GM18502 (cell line): ENCODE measurements at regions not wholly inside any gene's neighbourhood (a gene's known extent, or its start where the extent isn't known, plus 50 kb on each side); places are given as distances from the start of the nearest gene placed in this dataset.

ENCODE experiments used
- ATAC-seq: cut with Tn5 transposase; IDR thresholded peaks from one replicate; pipeline ENCODE4 v1.9.1; 2021; ENCODE audit warnings: mild to moderate bottlenecking; ENCODE audit not compliant: unreplicated experiment, poor library complexity

DNA sequence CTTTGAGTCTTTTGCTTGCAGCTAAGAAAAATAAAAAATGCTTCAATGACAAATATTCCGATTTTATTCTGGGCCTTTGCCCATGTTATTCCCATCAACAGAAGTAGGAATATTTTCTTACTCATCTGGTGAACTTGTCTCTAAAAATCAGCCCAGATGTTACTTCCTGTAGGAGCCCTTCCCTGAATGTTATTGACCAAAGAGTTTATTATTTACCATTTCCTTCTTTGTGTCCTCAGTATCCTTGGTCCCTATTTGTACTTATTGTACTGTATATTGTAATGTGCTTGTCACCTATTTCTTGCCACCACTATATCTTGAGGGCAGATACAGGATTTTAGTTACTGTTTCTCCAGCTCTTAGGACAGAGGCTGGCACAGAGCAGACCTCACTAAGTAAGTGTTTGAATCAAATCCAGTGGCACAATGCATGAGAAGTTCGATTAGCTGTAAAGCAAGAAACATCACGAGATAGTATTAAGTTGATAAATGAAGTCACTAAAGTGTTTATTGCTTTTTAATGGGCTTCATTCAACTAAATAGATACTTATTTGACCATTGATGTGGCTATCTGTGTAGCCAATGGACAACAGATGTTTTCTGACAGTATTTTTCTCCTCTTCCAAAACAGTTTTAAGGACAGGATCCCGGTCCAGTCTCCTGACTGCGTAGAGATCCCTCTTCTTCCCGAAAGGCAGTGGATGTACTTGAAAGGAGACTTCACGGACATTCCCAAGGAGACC is 109.1 kb downstream of the DDX1 start:
- no peak for ATAC-seq

DNA sequence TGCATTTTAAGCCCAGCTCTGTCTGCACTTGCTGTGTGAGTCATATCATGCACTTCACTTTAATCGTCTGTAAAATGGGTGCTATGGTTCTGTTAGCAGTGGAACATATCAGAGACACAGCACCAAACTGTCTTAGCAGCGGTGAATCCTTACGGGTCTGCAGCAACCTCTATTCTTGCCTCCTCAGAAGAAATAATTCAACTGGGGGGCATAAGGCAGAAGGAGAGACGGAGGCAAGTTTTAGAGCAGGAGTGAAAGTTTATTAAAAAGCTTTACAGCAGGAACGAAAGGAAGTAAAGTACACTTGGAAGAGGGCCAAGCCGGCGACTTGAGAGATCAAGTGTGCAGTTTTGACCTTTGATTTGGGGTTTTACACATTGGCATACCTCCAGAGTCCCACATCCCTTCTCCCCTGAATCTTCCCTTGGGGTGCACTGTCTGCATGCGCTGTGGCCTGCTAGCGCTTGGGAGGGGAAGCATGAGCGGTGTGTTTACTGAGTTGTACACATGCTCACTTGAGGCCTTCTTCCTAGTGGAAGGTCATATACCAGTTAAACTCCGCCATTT is 109.8 kb downstream of the DDX1 start:
- ATAC-seq = no peak

DNA sequence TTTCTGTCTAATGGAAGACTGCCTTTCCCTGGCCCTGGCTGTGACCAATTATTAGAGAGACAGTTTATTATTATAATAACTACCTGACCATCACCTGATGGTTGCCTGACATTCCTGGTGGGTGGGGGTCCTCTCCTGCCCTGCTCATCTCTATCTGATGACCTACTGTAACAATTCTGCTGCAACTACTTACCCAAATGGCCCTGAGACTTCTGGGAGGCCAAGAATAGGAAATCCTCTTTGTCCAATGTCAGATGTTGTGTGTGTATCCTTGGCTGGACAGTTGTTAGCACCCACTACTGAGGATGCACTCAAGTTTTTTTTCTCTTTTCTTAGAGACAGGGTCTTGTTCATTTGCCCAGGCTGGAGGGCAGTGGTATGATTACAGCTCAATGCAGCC is 110.3 kb downstream of the DDX1 start:
- ATAC-seq = no peak

DNA sequence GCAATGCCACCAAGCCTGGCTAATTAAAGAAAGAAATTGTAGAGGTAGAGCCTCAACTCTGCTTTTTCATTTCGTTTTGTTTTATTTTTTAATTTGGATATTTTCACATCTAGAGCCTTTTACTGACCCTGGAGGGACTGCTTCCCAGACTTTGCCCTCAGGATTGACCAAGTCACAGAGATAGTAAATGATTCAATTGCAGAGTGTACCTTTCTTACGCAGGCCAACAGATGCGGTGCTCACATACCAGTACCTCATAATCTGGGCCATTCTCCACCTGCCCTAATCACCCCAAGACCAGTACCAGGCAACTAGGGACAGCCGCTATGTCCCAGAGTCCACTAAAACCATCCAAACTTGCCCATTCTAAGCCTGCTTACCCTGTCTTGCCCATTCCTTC is 110.8 kb downstream of the DDX1 start:
- ATAC-seq = no peak

DNA sequence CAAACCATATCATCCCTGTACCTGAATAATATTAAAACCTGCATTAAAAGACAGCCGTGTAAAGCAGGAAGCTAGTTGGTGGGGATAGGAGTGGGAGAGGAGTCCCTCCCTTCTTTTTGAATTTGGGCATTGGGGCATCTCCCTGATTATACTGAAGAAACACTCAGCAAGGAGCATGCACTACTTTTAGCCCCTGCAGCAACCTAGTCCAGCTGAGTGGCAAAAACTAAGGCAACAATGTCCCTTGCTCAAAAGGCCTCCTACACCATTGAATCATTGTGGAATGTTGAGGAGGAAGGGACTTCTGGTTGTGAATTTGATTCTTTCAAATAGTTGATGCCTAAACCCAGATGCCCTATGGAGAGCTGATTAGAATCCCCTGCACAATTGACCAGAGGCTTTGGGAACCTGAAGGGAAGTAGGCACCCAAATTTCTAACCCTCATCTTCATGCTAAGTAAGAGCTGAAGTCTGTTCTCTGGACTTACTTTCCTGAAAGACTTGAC is 111.7 kb downstream of the DDX1 start:
- no peak for ATAC-seq

DNA sequence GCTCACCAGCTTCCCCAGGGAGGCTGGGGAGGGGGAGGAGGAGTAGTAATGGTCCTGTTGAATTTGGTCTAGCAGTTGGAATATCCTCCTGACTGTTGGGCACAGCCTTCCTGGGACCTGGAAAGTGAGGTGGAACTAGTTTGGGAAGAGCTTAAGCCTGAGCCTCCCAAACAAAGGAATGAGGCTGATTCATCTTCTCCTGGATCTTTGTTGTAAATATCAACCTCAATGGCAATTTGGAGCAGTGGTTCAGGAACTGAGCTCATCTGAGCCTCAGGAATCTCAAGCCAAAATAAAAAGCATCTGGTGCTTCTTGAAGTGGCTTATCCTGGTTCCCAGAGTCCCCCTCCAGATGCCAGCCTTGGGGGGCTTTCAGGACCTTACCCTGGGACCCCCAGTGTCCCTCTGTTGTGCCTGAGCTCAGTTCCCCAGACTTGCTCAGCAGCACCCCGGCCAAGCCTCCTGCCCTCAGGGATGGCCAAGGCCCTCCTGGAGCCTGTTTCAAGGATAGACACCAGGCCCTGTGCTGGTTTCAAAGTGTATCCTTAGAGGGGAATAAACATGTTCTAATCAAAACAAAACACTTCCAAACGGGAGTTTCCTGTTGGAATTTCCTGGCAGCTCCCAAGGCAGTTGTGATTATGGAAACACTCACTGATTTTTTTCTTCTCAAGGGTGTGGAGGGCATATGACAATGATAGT is 112.6 kb downstream of the DDX1 start:
- no peak for ATAC-seq

DNA sequence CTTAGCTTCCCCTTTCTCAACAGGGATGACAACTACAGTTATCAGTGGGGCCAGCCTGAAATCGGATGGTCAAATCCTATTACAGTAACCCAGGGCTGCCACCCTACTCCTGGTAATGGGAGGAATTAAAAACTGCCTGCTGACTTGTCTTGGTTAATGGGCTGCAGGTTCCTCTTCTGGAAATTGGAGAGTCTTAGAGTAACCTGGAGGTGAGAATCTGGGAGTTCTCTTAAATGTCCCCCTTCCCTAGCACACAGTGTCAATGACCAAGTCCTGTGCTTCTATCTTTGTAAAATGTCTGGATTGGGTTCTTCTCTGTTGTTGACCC is 113.1 kb downstream of the DDX1 start:
- ATAC-seq = no peak

DNA sequence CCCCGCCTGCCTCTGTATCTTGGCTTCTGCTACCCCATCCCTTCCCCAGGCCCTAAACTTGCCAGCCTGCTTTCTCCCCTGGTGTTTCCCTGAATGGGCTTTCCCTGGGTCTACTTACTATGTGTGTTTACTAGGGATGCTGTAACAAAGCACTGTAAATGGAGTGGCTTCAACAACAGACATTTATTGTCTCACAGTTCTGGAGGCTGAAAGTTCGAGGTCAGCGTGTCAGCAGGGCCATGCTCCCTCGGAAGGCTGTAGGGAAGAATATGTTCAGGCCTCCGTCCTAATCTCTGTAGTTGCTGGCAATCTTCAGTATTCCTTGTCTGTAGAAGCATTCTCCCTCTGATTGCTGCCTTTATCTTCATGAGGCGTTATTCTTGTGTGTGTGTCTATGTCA is 113.6 kb downstream of the DDX1 start:
- no peak for ATAC-seq

DNA sequence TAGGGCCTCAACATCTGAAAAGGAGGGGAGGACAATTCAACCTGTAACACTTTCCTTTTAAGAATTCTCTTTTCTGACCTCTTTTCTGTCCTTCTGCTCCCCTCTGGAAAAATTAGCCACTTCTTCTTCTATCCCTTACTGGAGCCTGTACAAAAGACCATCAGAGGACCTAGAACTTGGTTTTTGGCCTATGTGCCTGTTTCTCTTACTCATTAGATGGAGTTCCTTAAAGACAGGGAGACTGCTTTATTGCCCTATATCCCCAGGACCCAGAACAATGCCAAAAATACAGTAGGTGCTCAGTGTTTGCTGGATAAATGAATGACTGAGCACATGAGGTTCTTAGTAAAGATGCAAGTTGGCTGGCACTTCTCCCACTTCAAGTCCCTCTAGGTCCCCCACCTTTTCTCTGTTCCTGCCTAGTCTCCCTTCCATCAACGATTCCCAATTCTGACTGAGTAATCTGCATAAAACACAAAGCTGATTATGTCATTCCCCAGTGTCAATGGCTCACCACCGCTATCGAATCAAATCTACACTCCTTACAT is 114.2 kb downstream of the DDX1 start:
- no peak for ATAC-seq

DNA sequence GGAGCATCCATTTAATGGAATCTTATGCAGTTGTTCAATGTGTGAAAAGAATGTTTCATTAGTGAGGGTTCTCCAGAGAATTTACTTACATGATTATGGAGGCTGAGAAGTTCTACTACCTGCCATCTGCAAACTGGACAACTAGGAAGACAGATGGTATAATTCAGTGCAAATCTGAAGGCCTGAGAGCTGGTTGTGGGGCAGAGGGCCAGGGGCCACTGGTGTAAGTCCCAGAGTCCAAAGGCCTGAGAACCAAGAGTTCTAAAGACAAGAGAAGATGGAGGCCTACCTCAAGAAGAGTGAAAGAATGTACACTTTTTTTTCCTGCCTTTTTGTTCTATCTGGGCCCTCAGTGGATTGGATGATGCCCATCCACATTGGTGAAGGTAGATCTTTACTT is 114.8 kb downstream of the DDX1 start:
- ATAC-seq = no peak

DNA sequence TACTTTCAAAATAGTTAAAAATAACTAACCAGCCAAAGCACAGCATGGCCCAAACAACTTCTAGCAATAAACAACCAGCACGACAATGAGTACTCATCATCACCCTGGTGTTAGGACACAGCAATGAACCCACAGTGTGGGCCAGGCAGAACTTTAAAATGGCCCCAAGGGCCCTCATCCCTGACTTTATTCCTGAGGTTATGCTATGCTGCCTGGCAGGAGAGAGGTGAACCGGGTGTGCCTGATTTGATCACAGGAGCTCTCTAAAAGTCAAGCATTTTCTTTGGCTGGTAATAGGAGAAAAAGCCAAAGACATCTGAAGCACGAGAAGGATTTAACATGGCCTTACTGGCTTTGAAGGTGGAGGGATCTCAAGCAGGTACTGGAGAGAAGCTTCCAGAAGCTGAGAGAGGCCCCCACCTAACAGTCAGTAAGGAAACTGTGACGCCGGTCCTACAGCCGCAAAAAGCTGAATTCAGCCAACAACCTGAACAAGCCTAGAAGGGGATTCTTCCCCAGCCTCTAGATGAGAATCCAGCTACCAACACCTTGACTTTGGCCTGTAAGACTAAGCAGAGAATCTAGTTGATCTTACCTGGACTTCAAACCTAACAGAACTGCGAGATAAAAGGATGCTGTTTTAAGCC is 115.4 kb downstream of the DDX1 start:
- no peak for ATAC-seq

DNA sequence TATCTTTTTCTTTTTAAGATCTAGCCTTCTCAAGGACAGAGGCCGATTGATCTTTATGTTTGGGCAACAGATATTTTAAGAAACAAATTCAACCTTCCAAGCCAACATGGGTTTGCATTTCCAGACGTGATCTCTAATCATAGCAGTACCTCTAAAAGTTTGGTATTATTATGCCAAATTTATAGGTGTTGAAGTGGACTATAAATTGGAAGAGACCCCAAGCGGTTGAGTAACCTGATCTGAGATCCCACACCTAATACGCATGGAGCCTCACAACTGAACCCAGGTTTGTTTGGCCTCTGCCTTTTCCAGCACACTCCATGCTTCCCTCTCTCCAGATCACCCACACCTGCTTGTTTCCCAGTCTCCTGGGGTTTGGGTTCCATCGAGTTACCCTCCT is 116.5 kb downstream of the DDX1 start:
- ATAC-seq = no peak

DNA sequence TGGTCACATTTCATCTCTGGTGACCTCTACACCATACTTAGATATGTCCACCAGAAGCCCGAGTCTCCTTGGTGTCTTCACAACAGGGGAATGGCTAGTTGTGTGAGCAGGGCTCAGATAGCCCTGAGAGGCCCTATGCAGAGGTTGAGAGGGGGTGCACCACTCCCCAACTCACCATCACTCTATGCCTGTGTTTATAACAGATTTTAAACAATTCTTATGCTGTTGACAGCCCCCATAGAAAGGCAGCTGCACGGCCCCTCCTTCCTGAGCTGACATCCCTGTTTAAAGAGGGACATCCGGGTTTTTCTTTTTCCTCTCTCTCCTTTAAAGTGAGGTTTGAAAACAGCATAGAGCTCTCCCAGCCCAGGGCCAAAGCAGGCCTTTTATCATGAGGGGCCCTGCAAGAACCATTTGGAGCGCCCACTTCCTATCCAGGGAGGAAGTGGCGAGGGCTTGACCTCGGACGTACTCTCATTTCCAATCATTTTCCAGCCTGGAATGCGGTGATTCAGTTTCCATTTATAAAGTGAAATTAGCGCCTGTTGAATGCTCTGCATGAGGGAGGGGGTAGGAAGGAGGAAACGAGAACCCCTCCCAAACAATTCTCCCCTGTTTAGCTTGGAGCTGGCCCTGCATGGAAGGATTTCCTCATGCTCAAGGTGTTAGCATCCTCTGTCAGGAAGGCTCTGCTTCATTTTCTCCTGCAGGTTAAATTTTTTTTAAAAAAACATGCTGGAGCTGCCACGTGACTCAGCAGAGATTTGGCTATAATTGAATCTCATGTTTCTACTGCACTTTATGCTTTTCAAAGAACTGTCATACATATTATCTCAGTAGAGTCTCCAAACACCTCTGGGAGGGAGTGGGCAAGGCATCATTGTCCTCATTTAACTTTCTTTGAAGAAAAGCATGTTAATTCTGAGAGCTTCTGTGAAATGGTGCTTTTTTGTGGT is 117.5 kb downstream of the DDX1 start:
- no peak for ATAC-seq

DNA sequence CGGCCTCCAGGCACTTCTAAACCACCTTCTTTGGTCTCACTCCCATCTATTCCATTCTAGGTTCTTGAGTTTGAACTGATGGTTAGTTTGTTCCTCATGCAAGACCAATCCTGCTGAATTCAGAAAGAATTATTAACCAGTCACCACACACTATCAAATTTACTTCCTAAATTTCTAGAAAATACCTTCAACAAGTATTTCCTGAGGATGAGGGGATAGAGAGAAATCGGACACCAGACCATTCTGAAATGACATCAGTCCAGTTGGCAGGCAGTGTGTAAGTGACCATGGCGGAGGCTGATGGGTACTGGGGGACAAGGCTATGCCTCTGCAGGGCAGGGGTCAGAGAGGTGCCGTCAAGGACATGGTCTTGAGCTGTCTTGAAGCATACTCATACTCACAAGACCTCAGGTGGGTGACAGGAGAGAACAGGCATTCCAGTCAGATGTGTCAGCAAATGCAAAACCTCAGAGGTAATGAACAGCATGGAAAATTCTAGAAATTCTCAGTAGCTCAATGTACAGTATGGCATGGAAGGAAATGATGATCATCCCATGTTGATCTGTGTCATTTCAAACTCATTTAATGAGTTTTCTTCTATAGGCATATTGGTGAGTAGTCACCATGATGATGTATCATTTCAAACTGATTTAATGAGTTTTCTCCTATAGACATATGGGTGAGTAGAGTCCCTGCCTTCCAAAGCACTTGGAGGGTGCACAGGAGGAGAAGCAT is 119.6 kb downstream of the DDX1 start:
- ATAC-seq = no peak

DNA sequence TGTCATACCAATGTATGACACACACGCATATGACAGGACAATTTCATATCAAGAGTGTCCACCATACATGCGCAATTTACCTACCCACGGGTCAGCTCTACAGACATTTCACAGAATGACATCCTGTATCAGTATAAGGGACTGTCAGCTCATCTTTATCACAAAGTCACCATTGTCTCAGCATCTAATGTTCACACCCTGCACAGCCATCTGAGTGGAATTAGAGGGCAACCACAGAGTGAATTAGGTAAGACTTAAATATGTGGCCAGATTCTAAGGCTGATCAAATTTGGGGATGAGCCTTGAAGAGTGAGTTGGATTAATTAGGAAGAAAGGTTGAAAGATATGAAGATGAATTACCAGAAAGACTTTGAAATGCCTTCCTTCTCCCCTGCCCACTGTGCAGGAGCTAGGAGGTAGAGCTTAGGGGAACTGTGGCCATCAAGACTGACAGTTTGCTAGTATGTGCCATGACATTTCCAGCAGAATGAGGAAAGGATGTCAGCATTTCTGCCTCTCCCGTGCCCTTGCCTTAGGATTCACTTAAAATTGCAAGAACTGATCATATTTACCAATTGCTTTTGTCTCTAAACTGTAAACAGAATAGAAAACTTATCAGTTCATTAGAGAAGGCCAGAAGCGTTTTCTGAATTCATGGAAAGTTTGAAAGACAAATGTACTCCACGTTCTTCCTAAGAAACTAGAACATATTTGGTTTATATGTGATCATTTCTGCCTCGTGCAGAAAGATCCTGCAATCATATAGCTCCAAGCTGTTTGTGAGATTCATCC is 121.1 kb downstream of the DDX1 start:
- ATAC-seq = no peak

DNA sequence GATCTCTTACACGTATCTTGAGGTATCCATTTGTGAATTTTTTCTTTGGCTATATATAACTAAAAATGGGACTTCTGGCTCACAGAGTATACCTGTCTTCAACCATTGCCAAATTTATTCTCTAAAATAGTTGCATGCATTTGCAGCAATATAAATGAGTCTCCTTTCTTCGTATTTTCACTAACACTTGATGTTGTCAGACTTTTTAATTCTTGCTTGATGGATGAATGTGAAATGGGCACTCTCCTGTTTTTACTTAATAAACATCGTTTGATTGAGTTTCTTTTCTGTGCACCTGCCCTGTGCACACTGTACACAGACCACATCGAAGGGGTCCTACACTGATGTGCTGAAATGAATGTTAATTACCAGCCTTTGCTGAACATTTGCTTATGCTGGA is 121.8 kb downstream of the DDX1 start:
- ATAC-seq = no peak

DNA sequence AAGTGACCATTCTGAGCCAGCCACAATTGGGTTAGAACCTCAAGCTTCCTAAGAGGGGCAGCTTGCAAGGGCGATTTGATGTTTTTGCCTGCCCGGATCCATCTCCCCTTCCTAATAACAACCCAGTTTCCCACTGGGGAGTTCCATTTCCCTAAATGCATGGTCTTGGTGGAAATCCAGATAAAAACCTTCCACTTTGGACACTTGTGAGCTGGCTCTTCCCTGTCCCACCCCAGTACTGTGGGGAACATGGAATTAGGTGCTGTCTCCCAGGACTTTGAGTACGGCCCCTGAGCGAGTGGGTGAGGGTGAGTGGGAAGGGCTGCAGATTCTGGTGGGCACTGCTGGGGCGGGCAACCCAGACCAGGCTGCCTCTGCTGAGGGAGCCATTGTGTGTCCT is 122.3 kb downstream of the DDX1 start:
- no peak for ATAC-seq

DNA sequence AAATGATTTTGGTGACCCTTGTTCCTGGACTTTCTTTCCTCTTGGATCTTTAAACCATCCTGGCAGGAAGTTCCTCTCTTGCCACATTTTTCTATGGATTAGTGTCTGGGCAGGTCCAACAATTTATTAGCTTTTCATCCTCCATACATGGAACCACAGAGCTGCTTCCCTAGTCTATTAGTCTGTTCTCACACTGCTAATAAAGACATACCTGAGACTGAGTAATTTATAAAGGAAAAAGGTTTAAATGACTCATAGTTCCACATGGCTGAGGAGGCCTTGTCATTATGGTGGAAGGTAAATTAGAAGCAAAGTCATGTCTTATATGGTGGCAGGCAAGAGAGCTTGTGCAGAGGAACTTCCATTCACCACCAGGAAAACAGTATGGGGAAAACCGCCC is 122.9 kb downstream of the DDX1 start:
- no peak for ATAC-seq
